Glutamatergic neuron (in vitro differentiated cells): ENCODE measurements at regions not wholly inside any gene's neighbourhood (a gene's known extent, or its start where the extent isn't known, plus 50 kb on each side); places are given as distances from the start of the nearest gene placed in this dataset.

Source experiments
- DNase-seq: peaks from one replicate; pipeline ENCODE4 v3.0.0; 2022
- H3K27ac Mint-ChIP-seq: one replicate; pipeline ENCODE4 v1.8.0; 2020; ENCODE audit warnings: mild to moderate bottlenecking, mixed read lengths, inconsistent platforms; ENCODE audit not compliant: unreplicated experiment
- H3K27me3 Mint-ChIP-seq: one replicate; pipeline ENCODE4 v1.8.0; 2020; ENCODE audit warnings: mild to moderate bottlenecking, moderate library complexity, mixed read lengths, inconsistent platforms; ENCODE audit not compliant: unreplicated experiment
- H3K36me3 Mint-ChIP-seq: one replicate; pipeline ENCODE4 v1.8.0; 2020; ENCODE audit warnings: mild to moderate bottlenecking, mixed read lengths, inconsistent platforms; ENCODE audit not compliant: unreplicated experiment
- H3K4me1 Mint-ChIP-seq: one replicate; pipeline ENCODE4 v1.8.0; 2020; ENCODE audit warnings: mild to moderate bottlenecking, low read depth, mixed read lengths, inconsistent platforms; ENCODE audit not compliant: unreplicated experiment
- H3K4me3 Mint-ChIP-seq: one replicate; pipeline ENCODE4 v1.8.0; 2020; ENCODE audit warnings: mild to moderate bottlenecking, mixed read lengths, inconsistent platforms; ENCODE audit not compliant: unreplicated experiment
- H3K9me3 Mint-ChIP-seq: one replicate; pipeline ENCODE4 v1.8.0; 2020; ENCODE audit warnings: mild to moderate bottlenecking, moderate library complexity, mixed read lengths, inconsistent platforms; ENCODE audit not compliant: unreplicated experiment
- TF ChIP-seq, protein P1 (sequence below): fragments of 200-600 bp; sonication (generic); IDR thresholded peaks from one replicate; pipeline ENCODE4 v1.5.0; 2021; ENCODE audit not compliant: partially characterized antibody, unreplicated experiment

GRCh38 chr5:87791869-87792268, 379.1 kb upstream of the CCNH start:
- Mint-ChIP-seq H3K9me3 (peaks cover 3% of the 10 kb centered on the region), H3K4me3 (no peak overlapping the region), H3K27ac (no peak overlapping the region), H3K36me3 (no peaks in the 10 kb centered on the region), H3K27me3 (peaks cover 4% of the 10 kb centered on the region), H3K4me1 (peaks cover 10% of the 10 kb centered on the region)
- TF ChIP-seq, protein P1, sequence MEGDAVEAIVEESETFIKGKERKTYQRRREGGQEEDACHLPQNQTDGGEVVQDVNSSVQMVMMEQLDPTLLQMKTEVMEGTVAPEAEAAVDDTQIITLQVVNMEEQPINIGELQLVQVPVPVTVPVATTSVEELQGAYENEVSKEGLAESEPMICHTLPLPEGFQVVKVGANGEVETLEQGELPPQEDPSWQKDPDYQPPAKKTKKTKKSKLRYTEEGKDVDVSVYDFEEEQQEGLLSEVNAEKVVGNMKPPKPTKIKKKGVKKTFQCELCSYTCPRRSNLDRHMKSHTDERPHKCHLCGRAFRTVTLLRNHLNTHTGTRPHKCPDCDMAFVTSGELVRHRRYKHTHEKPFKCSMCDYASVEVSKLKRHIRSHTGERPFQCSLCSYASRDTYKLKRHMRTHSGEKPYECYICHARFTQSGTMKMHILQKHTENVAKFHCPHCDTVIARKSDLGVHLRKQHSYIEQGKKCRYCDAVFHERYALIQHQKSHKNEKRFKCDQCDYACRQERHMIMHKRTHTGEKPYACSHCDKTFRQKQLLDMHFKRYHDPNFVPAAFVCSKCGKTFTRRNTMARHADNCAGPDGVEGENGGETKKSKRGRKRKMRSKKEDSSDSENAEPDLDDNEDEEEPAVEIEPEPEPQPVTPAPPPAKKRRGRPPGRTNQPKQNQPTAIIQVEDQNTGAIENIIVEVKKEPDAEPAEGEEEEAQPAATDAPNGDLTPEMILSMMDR: no peak
- no peak for DNase-seq

GRCh38 chr5:87788416-87788815, 375.7 kb upstream of the CCNH start:
- DNase-seq: no peak
- Mint-ChIP-seq H3K27me3 (peaks cover 3% of the 10 kb centered on the region), H3K4me1 (peaks cover 8% of the 10 kb centered on the region), H3K27ac (no peak overlapping the region), H3K36me3 (no peaks in the 10 kb centered on the region), H3K9me3 (no peaks in the 10 kb centered on the region), H3K4me3 (no peak overlapping the region)
- TF ChIP-seq, protein P1: no peak

GRCh38 chr5:87787625-87788256, 375.0 kb upstream of the CCNH start:
- H3K27me3 Mint-ChIP-seq: peaks cover 3% of the 10 kb centered on the region

DNA sequence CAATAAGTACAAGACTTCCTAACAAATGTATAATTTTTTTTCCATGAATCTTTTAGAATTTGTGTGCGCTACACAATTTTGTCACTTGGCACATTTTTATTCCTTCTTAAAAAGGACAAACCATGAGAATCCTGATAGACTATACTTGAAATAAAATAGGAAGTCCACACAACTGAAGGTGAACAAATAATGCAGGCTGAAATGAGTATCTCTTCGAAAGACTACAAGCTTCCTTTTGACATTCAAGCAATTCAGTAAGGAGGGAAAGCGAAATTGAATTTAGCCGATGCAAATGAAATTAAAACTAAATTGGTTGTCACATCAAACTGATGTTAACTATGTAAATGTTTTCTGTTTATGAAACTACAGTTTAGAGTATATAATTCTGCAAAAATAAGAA, 374.4 kb upstream of the CCNH start:
- H3K36me3 Mint-ChIP-seq: no peaks in the 10 kb centered on the region
- DNase-seq: no peak
- H3K27me3 Mint-ChIP-seq: peaks cover 3% of the 10 kb centered on the region
- no peak overlapping the region for H3K27ac Mint-ChIP-seq
- TF ChIP-seq, protein P1: no peak
- no peaks in the 10 kb centered on the region for H3K9me3 Mint-ChIP-seq
- no peak overlapping the region for H3K4me3 Mint-ChIP-seq
- peaks cover 8% of the 10 kb centered on the region for H3K4me1 Mint-ChIP-seq

More at GRCh38 chr5:87787625-87788256, 375.0 kb upstream of the CCNH start:
- Mint-ChIP-seq H3K36me3 (no peaks in the 10 kb centered on the region), H3K27ac (no peak overlapping the region), H3K9me3 (no peaks in the 10 kb centered on the region), H3K4me3 (no peak overlapping the region), H3K4me1 (peaks cover 8% of the 10 kb centered on the region)
- DNase-seq: no peak
- TF ChIP-seq, protein P1: no peak

- TF ChIP-seq, protein P1: no peak
- Mint-ChIP-seq H3K27ac (no peak overlapping the region), H3K4me1 (peaks cover 8% of the 10 kb centered on the region), H3K27me3 (peaks cover 3% of the 10 kb centered on the region), H3K36me3 (no peaks in the 10 kb centered on the region), H3K4me3 (no peak overlapping the region), H3K9me3 (no peaks in the 10 kb centered on the region)
- DNase-seq: no peak
These were observed 373.7 kb upstream of the CCNH start for GRCh38 chr5:87786471-87786870.
